Medulla oblongata (tissue), 1 donor: ENCODE measurements at regions not wholly inside any gene's neighbourhood (a gene's known extent, or its start where the extent isn't known, plus 50 kb on each side); places are given as distances from the start of the nearest gene placed in this dataset.

Experiments
- DNase-seq: peaks from one replicate; pipeline ENCODE4 v3.0.0-alpha.2; 2015; ENCODE audit errors: extremely low spot score

DNA sequence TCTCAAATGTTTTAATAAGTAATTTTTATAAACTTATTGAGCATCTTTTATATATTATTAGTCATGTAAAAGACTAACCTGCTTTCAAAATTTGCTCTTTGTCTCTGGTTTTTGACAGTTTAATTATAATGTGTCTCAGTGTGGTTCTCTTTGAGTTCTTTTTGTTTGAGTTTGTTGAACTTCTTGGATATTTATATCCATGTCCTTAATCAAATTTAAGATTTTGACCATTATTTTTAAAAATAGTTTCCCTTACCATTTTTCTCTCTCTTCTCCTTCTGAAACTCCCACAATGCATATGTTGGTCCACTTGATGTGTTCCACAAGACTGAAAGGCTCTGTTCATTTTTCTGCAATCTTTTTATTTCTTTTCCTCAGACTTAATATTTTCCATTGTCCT is 366.1 kb upstream of the GOLIM4 start:
- no peak for DNase-seq

DNA sequence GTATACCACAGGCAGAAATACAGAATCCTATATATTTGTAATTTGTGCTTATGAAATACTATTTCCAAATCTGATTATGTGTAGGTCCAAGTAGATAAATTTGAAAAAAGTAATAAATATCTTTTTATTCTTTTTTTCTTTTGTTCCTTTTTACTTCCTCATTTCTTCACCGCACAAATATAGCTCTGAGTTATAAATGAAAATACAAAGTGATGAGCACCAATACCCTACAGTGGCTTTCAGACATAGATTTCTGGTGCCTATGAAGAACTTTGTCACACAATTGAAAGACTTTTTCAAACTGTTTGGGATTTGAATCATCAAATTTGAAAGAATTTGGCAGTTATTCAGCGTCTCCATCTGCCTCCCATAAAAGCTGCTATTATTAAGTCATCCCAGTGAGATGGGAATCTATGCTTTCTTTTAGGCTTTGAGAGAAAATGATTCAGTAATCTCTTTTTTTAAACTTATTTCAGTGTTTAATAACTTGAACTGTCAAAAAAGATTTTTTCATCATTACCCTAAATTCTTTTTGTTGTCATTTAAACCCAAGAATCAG is 363.6 kb upstream of the GOLIM4 start:
- peak; percentile 14 for DNase-seq

DNA sequence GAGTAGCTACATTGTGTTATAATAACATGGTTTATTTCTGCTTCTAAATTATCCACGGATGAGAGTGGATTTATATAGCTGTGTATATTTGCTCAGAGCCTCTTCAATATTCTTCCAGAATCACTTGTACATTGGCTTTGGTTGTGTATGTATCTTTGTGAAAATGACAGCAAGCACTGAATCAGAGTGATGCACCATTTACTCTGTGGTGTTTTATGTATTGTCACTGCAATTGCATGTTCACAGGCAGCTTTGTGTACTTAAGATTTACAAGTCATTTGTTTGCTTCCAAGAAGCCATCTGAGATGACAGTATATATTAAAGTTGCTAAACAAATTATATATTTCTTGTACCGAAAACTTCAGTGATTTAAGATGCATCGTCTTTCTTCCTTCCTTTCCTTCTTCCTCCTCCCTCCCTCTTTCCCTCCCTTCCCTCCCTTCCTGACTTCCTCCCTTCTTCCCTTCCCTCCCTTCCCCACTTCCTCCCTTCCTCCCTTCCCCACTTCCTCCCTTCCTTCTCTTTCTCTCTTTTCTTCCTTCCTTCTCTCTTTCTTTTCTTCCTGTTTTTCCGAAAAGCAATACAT is 362.3 kb upstream of the GOLIM4 start:
- no peak for DNase-seq

DNA sequence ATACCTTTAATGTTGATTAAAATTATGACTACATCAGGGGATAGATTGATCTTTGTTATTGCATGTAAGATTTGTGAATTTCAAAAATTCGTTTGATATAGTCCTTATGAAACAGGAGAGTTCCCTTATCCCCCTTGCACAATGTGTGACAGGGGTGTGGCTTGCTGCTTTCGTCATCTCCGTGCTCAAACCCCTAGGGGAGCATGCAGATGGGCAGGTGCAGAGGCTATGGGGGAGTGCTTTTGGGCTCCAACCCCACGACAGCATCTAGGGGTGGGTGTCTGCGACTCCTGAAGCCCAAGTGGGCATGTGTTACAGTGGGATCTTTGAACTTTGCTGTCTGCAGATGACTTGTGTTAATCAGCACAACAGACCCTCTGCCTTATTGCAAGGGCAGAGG is 360.1 kb upstream of the GOLIM4 start:
- no peak for DNase-seq

DNA sequence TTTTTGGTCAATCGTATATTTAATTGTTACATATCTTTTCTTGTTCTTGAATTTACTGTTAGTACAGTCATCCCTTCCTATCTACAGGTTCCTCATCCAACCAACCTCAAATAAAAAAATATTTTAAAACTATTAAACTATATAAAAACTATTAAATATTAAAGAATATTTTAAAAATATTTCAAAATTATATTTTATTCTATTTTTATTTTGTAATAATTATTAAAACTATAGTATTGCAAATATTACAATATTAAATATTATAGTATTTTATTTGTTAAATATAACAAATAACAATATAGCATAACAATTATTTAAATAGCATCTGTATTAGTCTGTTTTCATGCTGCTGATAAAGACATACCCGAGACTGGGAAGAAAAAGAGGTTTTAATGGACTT is 357.9 kb upstream of the GOLIM4 start:
- DNase-seq, result no peak

DNA sequence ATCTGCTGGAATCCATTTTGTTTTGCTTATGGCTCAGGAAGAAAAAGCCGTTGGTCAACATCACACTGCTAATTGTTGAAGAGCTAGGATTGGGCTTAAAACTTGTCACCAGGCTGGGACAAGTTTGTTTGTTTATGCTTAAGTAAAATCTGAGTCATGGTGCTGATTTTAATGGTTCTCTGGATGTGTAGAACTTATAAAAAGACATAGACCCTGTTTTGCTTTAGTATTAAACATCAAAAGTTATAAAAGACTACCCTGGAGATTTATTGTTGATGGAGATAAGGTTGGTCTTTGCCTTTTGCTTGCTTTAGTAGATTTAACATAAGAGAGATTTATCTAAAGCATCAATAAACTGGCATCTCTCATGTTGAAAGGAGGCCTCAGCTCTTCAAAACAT is 348.2 kb upstream of the GOLIM4 start:
- DNase-seq, result no peak

DNA sequence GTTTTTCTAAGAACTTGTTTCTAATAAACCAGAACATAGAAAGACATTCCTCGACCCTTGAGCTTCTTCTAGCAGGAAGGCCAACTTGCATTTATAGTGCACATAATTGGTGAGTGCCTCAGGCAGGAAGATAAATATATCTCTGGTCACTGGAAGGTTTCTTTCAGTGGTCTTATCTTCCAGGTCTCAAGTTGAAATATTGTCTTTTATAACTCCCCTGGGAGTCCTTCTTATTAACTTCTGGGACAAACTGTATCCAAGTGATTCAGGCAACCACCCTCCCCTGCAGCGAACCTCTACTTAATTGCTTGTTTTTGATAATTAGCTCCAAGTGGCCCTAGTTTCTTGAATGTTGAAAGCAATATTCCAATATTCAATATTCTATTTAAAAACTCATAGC is 346.8 kb upstream of the GOLIM4 start:
- DNase-seq, result no peak

DNA sequence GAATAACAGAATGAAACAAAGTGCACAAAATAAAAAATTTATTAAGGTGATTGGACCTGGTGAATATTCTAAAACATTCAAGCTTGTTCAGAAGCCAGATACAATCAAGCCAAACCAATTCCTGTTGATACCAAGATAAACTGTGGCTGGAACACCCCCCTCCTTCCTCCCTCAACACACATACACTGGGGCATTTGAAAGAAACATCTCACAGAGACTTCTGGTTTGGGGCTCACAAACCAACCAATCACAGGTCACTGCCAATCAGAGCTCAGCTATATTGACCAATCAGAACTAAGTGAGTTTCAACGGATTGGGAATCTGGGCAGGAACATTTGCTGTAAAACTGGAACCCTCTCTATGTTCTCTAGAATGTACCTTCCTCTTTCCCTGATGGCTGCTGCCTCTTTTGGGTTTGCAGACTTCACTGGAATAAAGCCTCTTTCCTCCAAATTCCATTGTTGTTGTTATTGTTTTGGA is 340.6 kb upstream of the GOLIM4 start:
- DNase-seq, result no peak

DNA sequence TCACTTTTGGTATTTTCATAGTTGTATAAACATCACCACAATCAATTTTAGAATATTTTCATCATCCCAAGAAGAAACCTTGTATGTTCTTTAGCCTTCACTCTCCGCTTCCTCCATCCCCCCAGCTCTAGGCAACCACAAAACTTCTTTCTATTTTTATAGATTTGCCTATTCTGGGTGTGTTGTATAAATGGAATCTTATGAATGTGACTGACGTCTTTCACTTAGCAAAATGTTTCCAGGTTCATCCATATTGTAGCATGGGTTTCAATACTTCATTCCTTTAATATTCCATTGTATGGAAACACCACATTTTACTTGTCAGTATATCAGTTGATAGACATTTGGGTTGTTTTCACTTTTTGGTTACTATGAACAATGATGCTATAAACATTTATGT is 335.8 kb upstream of the GOLIM4 start:
- DNase-seq, result no peak

DNA sequence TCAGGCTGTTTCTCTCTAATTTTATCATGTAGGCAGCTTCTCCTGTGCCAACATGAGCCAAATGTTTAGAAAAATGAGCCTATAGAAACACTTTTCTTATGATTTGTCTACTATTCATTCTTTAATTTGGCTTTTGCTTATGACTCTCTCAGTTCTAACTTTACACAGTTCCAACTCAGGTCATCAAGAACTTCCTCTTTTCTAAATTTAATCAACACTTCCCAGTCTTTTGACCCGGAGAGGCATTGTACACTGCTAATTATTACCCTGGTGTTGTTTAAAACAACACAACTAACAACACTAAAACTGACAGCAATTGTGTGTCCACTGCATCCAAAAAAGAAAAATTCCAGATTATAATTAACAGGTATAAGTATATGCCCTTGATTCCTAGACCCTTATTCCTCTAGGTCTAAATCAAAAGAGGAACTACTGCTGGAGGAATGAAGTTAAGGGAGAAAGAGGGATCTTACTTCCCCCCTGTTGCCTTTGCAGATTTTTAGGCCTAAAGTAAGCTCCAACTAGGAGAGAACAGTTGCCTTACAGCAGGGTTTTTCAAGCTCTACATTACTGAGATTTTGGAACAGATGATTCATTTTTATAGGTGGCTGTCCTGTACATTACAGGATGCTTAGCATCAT is 332.2 kb upstream of the GOLIM4 start:
- peak; percentile 23 for DNase-seq

DNA sequence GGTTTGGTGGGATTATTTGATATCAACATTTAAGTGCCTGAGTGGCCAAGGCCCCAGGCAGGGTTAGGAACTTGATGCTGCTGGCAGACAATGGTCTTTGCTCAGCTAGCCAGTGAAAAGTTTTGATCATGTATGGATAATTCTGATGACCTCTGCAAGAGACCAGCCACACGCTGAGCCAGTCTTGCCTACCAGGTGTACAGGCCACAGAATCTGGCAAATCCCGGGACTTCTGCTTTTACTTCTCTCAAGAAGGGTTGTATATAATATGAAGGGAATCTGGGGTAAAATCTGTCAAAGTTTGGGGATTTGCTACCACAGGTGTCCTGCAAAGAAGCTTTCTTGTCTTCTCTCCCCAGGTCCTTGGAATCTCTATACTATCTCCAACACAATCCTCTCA is 331.4 kb upstream of the GOLIM4 start:
- DNase-seq, result no peak

DNA sequence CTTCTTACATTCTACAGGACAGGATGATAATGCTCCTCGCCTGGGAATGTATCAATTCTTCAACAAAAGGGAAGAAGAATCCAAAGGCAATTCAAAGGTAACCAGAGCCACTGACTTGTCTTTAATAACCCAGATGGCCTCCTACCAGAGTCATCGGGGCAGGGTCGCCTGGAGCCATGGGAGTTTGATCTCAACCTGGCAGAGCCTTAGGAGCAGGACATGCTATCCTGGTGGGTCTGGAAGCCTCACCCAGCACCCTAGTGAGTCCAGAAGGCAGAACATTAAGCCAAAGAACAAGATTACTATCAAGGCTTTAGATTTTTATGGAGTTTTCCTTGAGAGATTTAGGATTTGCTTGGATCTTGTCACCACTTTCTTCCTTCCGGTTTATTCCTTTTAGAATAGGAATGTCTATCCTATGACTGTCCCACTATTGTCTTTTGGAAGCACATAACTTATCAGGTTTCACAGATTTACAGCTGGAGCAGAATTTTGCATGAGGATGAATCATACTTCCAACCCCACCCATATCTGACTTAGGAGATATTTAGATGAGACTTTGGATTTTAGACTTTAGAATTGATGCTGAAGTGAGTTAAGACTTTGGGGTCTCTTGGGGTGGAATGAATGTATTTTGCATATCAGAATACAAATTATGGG is 330.3 kb upstream of the GOLIM4 start:
- DNase-seq, result no peak

DNA sequence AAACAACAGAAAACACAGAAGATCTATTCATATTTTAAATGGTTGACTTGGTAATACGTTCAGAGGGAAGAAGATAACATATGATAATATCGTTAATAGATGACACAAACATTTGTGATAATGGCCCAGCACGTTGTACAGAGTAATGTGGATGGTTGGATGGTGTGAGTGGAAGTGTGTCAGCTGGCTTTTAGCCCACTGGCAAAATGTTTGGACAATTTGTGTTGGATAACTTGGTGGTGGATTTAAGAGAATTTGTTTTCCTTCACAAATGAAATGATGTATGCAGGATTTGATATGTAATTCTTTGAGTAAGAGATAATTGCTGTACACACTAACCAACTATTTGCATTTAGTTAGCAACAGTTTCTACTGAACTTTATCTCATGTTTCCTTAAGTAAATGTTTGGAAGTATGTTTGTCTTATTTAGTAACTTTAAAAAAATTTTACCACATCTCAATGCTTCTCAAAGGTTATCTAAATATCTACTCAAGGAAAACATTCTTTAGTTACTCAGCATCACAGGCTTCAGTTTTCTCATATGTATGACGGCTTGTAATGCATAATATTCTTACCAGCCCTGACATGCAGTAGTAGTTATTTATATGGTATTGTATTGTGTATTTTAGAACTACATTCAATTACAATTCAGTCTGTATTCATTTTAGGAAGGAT is 328.5 kb upstream of the GOLIM4 start:
- no peak for DNase-seq

DNA sequence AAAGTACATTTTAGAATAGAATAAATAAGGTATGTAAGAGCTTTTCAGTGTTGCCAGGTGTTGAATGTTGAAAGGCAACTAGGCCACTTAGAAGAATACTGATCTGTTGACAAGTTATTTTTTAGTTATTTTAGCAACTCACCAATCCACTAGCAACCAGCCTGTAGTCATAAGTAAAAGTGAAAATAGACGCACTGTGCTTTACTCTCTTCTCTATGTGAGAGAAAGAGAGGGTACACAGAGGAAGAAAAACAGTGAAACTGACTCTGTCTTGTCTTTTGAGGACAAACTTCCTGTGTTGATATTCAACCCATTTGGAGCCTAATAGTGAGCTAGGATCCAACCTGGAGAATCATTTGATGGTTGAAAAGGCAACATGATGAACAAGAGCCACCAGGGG is 327.1 kb upstream of the GOLIM4 start:
- no peak for DNase-seq

DNA sequence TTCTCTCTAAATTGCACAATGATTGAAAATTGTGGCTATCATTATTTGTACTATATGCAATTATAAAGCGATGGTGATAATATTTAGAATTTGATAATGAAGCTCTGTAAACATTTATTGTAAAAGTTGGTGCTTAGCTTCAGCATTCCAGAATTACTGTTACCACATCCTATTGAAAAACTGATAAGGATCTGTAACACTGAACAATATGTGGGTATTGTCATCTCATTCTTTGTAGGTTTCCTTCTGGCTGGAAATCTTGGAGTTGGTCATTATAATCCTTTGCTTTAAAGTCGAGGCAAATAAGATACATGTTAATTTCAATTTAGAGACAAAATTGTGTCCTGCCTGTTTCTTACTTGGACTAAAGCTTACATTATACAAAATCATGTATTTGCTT is 323.4 kb upstream of the GOLIM4 start:
- no peak for DNase-seq

DNA sequence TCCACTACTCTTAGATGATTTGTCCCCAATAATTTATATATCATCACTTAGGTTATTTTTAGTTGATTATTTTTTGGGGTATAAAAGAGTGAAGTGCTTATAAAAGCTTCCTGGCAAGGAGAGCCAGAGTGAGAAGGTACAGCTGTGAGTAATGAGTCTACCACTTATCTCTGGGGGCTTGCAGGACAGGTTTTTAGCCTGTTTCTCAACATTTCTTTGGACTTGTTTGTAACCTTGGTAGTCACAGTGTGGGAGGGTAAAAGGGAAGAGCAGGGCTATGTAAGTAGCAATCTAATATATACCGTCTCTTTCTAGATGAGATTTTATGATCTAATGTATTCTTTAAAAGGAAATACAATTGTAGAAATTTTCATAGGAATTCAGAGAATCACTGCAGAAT is 321.3 kb upstream of the GOLIM4 start:
- no peak for DNase-seq

DNA sequence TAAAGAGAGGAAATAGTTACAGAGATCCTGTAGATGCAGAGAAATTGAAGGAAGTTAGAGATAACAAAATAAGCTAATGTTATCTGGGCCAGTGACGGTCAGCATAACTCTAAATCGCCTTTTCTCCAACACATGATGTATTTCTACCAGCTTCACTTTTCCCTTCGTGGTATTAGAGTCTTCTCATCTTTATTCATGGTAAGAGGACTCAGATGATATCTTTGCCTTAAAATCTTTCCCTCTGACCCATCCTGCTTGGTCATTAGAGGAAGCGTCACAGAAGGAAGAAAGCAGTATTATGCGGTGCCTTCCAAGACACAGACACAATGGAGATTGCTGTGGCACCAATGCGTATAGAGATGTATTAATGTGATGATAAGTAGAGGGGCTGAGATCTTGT is 320.7 kb upstream of the GOLIM4 start:
- no peak for DNase-seq

DNA sequence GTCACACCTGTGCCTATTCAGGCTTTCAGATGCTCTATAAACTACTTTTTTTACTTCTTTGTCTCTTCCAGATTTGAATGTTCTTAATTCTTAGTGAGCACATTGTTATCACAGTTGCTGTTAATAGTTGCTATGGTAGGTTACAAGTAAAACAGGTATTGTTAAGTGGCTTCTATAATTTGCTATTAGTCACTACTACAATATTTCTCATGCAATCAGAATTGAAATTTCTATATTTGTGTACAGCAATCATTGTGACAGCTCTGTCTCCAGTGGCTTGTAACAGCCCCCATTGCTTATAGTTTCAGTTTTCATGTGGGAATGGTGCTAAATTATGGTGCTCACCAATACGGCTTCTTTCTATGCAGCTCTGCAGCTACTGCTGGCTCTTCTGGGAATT is 318.4 kb upstream of the GOLIM4 start:
- no peak for DNase-seq

DNA sequence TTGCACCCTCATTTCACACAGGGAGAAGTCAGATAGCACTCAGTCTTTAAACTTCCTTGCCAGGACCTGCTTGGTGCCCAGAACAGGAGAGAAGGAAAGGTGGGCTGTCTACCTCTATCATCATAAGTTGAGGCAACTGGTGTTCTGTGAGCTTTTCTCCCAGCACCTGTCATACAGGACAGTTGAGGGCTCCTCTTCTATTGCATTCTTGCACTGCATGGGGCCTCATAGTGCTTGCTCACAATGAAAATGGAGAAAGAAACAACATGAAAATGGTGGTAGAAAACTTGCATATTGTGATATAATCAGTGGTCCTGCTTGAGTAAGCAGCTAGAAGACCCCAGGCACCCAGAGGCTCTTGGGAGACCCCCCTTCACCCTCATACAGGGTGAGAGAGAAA is 311.7 kb upstream of the GOLIM4 start:
- no peak for DNase-seq

DNA sequence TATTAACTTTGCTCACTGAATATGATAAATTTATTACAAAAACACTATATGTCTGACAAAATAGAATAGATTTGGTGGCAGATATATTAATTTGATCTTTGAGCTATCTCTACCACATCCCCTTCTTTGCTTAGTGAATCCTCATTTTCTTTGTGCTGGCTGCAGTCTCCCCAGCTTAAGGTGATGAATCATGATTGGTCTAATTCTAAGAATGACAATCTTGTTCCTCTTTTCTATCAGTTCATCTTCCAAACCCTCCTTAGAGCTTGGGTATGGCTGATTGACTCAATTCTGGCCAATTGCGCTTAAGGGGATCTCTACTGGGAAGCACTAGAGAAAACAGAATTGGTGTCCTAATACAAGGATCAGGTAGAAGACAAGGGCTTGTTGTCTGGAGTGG is 309.6 kb upstream of the GOLIM4 start:
- DNase-seq, result no peak

DNA sequence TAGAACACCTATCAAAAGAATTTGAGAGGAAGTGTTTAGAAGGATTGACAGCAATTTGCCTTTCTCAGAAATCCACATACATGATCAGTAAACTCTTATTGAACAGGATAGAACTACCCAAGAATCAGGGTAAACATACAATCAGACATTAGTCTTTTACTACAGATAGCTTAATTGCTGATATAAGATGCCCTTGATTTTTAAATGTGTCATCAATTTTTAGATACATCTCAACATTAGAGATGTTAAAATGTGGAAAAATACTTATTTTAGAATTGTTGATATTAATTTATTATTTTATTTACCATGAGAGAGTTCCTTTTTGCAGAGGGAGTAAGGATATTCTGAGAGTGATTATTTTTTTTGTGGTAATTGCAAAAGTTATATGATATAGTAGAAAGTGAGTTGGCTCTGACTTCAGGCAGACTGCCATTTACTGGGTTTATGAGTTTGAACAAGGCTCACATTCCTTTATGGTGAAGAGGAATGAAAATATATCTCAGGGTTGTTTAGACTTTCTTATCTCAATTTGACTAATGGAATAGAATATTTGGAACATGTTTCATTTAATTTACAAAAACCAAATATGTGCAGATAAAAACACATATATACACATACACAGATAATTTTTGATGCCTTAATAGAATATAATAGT is 302.8 kb upstream of the GOLIM4 start:
- no peak for DNase-seq

DNA sequence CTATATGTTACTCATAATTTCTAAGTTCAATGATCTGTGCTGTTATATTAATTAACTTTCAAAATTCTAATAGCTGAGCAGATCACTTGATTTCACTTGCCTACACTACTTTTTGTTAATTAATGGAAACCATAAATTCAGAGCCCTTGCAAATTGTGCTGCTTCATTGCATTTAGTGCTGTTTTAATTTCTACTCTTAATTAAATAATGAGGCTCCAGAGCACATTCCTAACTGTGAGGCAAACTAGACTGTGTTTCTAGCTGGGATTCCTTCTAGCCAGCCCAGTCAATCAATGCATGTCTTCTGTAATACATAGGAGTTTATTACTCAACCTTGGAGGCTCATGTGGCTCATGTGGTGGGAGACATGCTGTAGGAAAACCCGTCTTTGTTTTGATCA is 301.1 kb upstream of the GOLIM4 start:
- DNase-seq, result no peak
